ENCODE measurements at regions not wholly inside any gene's neighbourhood (a gene's known extent, or its start where the extent isn't known, plus 50 kb on each side); places are given as distances from the start of the nearest gene placed in this dataset.

GRCh38 chr9:34809504-34810186, 99.7 kb upstream of the CCL21 start:
- peaks cover 2 to 17% (median 6%) of the 10 kb centered on the region in 3 donors for H3K9me3 ChIP-seq (ENCODE audit: control insufficient read depth in 3 of 3, low read length in 3 of 3)
- H3K27me3 ChIP-seq (ENCODE audit: control insufficient read depth in 3 of 3, insufficient read depth in 3 of 3, low read length in 3 of 3): peaks cover 6 to 14% (median 11%) of the 10 kb centered on the region in 3 donors
- peak overlapping the region in 2 of 3 donors; percentile 30 to 60 for H3K4me3 ChIP-seq (ENCODE audit: low read length in 3 of 3)
- no peak overlapping the region for H3K9ac ChIP-seq (ENCODE audit: low read depth in 1 of 3, low read length in 3 of 3)
- H3K27ac ChIP-seq (ENCODE audit: low read depth, low read length): no peak overlapping the region
- H3K36me3 ChIP-seq (ENCODE audit: control insufficient read depth in 3 of 3, insufficient read depth in 3 of 3, low read length in 3 of 3): no peaks in the 10 kb centered on the region
- H3K4me1 ChIP-seq (ENCODE audit: control insufficient read depth in 3 of 3, insufficient read depth in 3 of 3, low read length in 3 of 3): peaks cover 3 to 4% (median 4%) of the 10 kb centered on the region in 3 donors

- Histone ChIP-seq H3K4me3 (ENCODE audit: low read length in 3 of 3) (no peak overlapping the region), H3K9me3 (ENCODE audit: control insufficient read depth in 3 of 3, low read length in 3 of 3) (peaks cover 0 to 4% (median 0%) of the 10 kb centered on the region in 3 donors), H3K4me1 (ENCODE audit: control insufficient read depth in 3 of 3, insufficient read depth in 3 of 3, low read length in 3 of 3) (no peaks in the 10 kb centered on the region), H3K27ac (ENCODE audit: low read depth, low read length) (no peak overlapping the region), H3K9ac (ENCODE audit: low read depth in 1 of 3, low read length in 3 of 3) (no peak overlapping the region), H3K36me3 (ENCODE audit: control insufficient read depth in 3 of 3, insufficient read depth in 3 of 3, low read length in 3 of 3) (no peaks in the 10 kb centered on the region), H3K27me3 (ENCODE audit: control insufficient read depth in 3 of 3, insufficient read depth in 3 of 3, low read length in 3 of 3) (no peaks in the 10 kb centered on the region)
Observed at GRCh38 chr9:34802916-34803315, 93.0 kb upstream of the CCL21 start.

DNA sequence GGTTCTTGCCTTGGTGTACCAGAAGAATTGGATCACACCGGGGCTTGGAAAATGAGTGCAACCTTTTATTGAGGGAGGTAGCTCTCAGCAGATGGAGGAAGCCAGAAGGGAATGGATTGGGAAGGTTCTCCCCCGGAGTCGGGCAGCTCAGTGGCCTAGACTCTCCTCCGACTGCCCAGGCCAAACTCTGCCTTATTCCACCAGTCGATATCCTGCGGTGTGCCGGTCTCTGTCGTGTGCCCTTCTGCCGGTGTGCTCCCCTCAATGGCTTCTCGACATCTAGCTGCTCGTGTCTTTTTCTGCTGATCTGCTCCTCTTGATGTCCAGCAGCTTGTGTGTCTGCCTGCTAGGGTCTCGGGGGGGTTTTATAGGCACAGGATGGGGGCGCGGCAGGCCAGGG, 87.4 kb upstream of the CCL21 start:
- Histone ChIP-seq H3K9ac (ENCODE audit: low read depth in 1 of 3, low read length in 3 of 3) (no peak overlapping the region), H3K4me1 (ENCODE audit: control insufficient read depth in 3 of 3, insufficient read depth in 3 of 3, low read length in 3 of 3) (no peaks in the 10 kb centered on the region), H3K27me3 (ENCODE audit: control insufficient read depth in 3 of 3, insufficient read depth in 3 of 3, low read length in 3 of 3) (peaks cover 0 to 5% (median 3%) of the 10 kb centered on the region in 3 donors), H3K9me3 (ENCODE audit: control insufficient read depth in 3 of 3, low read length in 3 of 3) (no peaks in the 10 kb centered on the region), H3K4me3 (ENCODE audit: low read length in 3 of 3) (no peak overlapping the region), H3K27ac (ENCODE audit: low read depth, low read length) (no peak overlapping the region), H3K36me3 (ENCODE audit: control insufficient read depth in 3 of 3, insufficient read depth in 3 of 3, low read length in 3 of 3) (no peaks in the 10 kb centered on the region)

- Histone ChIP-seq H3K4me1 (ENCODE audit: control insufficient read depth in 3 of 3, insufficient read depth in 3 of 3, low read length in 3 of 3) (no peaks in the 10 kb centered on the region), H3K4me3 (ENCODE audit: low read length in 3 of 3) (no peak overlapping the region), H3K36me3 (ENCODE audit: control insufficient read depth in 3 of 3, insufficient read depth in 3 of 3, low read length in 3 of 3) (no peaks in the 10 kb centered on the region), H3K9me3 (ENCODE audit: control insufficient read depth in 3 of 3, low read length in 3 of 3) (no peaks in the 10 kb centered on the region), H3K27ac (ENCODE audit: low read depth, low read length) (no peak overlapping the region), H3K27me3 (ENCODE audit: control insufficient read depth in 3 of 3, insufficient read depth in 3 of 3, low read length in 3 of 3) (peaks cover 0 to 5% (median 3%) of the 10 kb centered on the region in 3 donors), H3K9ac (ENCODE audit: low read depth in 1 of 3, low read length in 3 of 3) (no peak overlapping the region)
Observed at GRCh38 chr9:34796924-34797323, 87.0 kb upstream of the CCL21 start.

- Histone ChIP-seq H3K9me3 (ENCODE audit: control insufficient read depth in 3 of 3, low read length in 3 of 3) (no peaks in the 10 kb centered on the region), H3K36me3 (ENCODE audit: control insufficient read depth in 3 of 3, insufficient read depth in 3 of 3, low read length in 3 of 3) (no peaks in the 10 kb centered on the region), H3K4me3 (ENCODE audit: low read length in 3 of 3) (no peak overlapping the region), H3K9ac (ENCODE audit: low read depth in 1 of 3, low read length in 3 of 3) (no peak overlapping the region), H3K4me1 (ENCODE audit: control insufficient read depth in 3 of 3, insufficient read depth in 3 of 3, low read length in 3 of 3) (no peaks in the 10 kb centered on the region), H3K27ac (ENCODE audit: low read depth, low read length) (no peak overlapping the region), H3K27me3 (ENCODE audit: control insufficient read depth in 3 of 3, insufficient read depth in 3 of 3, low read length in 3 of 3) (peaks cover 0 to 5% (median 5%) of the 10 kb centered on the region in 3 donors)
Observed at GRCh38 chr9:34793428-34793827, 83.5 kb upstream of the CCL21 start.

DNA sequence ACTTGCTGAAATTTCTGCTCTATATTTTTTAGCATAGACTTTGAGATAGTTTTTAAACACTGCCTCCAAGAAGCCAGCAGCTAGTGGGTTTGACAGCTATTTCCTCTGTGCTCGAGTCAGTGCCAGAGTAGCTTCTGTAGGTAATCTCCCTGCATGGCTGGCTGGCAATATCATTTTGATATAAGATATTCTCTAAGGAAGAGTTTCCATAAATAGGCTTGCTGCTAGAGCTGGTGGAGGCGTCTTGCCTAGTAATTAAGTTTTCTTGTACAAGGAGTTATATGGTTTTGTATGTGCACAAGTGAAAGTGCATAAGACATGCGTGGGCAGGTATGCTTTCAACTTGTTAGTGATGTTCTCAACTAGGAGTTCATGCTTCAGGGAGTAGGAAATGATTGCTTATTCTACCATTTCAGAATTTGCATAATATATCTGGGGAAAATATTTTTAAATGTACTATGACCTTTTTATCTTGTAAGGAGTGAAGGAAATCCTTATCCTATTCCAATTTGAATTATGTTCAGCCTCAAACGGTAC, 74.1 kb upstream of the CCL21 start:
- no peak overlapping the region for H3K4me3 ChIP-seq (ENCODE audit: low read length in 3 of 3)
- H3K27me3 ChIP-seq (ENCODE audit: control insufficient read depth in 3 of 3, insufficient read depth in 3 of 3, low read length in 3 of 3): peaks cover 0 to 3% (median 0%) of the 10 kb centered on the region in 3 donors
- no peaks in the 10 kb centered on the region for H3K9me3 ChIP-seq (ENCODE audit: control insufficient read depth in 3 of 3, low read length in 3 of 3)
- H3K9ac ChIP-seq (ENCODE audit: low read depth in 1 of 3, low read length in 3 of 3): no peak overlapping the region
- H3K27ac ChIP-seq (ENCODE audit: low read depth, low read length): no peak overlapping the region
- no peaks in the 10 kb centered on the region for H3K36me3 ChIP-seq (ENCODE audit: control insufficient read depth in 3 of 3, insufficient read depth in 3 of 3, low read length in 3 of 3)
- no peaks in the 10 kb centered on the region for H3K4me1 ChIP-seq (ENCODE audit: control insufficient read depth in 3 of 3, insufficient read depth in 3 of 3, low read length in 3 of 3)

GRCh38 chr9:34782372-34782771, 72.4 kb upstream of the CCL21 start:
- no peak overlapping the region for H3K9ac ChIP-seq (ENCODE audit: low read depth in 1 of 3, low read length in 3 of 3)
- no peak overlapping the region for H3K4me3 ChIP-seq (ENCODE audit: low read length in 3 of 3)
- no peaks in the 10 kb centered on the region for H3K36me3 ChIP-seq (ENCODE audit: control insufficient read depth in 3 of 3, insufficient read depth in 3 of 3, low read length in 3 of 3)
- no peaks in the 10 kb centered on the region for H3K4me1 ChIP-seq (ENCODE audit: control insufficient read depth in 3 of 3, insufficient read depth in 3 of 3, low read length in 3 of 3)
- peaks cover 0 to 6% (median 0%) of the 10 kb centered on the region in 3 donors for H3K27me3 ChIP-seq (ENCODE audit: control insufficient read depth in 3 of 3, insufficient read depth in 3 of 3, low read length in 3 of 3)
- no peaks in the 10 kb centered on the region for H3K9me3 ChIP-seq (ENCODE audit: control insufficient read depth in 3 of 3, low read length in 3 of 3)
- H3K27ac ChIP-seq (ENCODE audit: low read depth, low read length): no peak overlapping the region

- Histone ChIP-seq H3K4me3 (ENCODE audit: low read length in 3 of 3) (no peak overlapping the region), H3K27me3 (ENCODE audit: control insufficient read depth in 3 of 3, insufficient read depth in 3 of 3, low read length in 3 of 3) (peaks cover 0 to 6% (median 0%) of the 10 kb centered on the region in 3 donors), H3K36me3 (ENCODE audit: control insufficient read depth in 3 of 3, insufficient read depth in 3 of 3, low read length in 3 of 3) (no peaks in the 10 kb centered on the region), H3K9ac (ENCODE audit: low read depth in 1 of 3, low read length in 3 of 3) (no peak overlapping the region), H3K9me3 (ENCODE audit: control insufficient read depth in 3 of 3, low read length in 3 of 3) (no peaks in the 10 kb centered on the region), H3K27ac (ENCODE audit: low read depth, low read length) (no peak overlapping the region), H3K4me1 (ENCODE audit: control insufficient read depth in 3 of 3, insufficient read depth in 3 of 3, low read length in 3 of 3) (no peaks in the 10 kb centered on the region)
Observed at GRCh38 chr9:34777666-34778065, 67.7 kb upstream of the CCL21 start.

- no peaks in the 10 kb centered on the region for H3K4me1 ChIP-seq (ENCODE audit: control insufficient read depth in 3 of 3, insufficient read depth in 3 of 3, low read length in 3 of 3)
- no peak overlapping the region for H3K27ac ChIP-seq (ENCODE audit: low read depth, low read length)
- H3K4me3 ChIP-seq (ENCODE audit: low read length in 3 of 3): no peak overlapping the region
- H3K9ac ChIP-seq (ENCODE audit: low read depth in 1 of 3, low read length in 3 of 3): no peak overlapping the region
- H3K36me3 ChIP-seq (ENCODE audit: control insufficient read depth in 3 of 3, insufficient read depth in 3 of 3, low read length in 3 of 3): no peaks in the 10 kb centered on the region
- H3K9me3 ChIP-seq (ENCODE audit: control insufficient read depth in 3 of 3, low read length in 3 of 3): no peaks in the 10 kb centered on the region
- H3K27me3 ChIP-seq (ENCODE audit: control insufficient read depth in 3 of 3, insufficient read depth in 3 of 3, low read length in 3 of 3): peaks cover 0 to 6% (median 0%) of the 10 kb centered on the region in 3 donors
Observed at GRCh38 chr9:34773955-34774354, 64.0 kb upstream of the CCL21 start.

DNA sequence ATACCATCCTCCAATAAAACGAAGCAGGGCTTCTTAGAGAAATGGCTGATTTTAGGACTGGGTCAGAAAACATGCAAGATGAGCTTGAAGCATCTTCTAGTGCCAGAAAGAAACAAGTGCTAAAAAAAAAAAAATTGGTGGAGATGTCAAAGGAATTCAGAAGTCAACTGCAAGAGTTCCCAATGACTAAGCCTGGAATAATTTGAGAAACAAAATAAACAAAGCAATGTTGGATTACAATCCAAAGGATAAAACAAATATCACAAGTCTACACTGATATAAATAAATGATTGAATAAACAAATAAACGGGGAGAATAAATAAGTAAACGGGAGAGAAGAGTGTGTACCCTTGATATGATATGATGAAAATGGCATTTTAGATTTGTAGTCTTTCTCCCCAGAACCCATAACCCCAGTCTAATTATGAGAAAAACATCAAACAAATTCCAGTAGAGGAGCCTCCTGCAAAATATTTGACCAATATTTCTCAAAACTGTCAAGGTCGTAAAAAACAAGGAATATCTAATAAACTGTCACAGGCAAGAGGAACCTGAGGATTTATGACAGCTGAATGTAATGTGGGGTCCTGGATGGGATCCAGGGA, 63.5 kb upstream of the CCL21 start:
- H3K27me3 ChIP-seq (ENCODE audit: control insufficient read depth in 3 of 3, insufficient read depth in 3 of 3, low read length in 3 of 3): peaks cover 0 to 6% (median 0%) of the 10 kb centered on the region in 3 donors
- no peak overlapping the region for H3K27ac ChIP-seq (ENCODE audit: low read depth, low read length)
- no peak overlapping the region for H3K4me3 ChIP-seq (ENCODE audit: low read length in 3 of 3)
- H3K9ac ChIP-seq (ENCODE audit: low read depth in 1 of 3, low read length in 3 of 3): no peak overlapping the region
- no peaks in the 10 kb centered on the region for H3K9me3 ChIP-seq (ENCODE audit: control insufficient read depth in 3 of 3, low read length in 3 of 3)
- no peaks in the 10 kb centered on the region for H3K36me3 ChIP-seq (ENCODE audit: control insufficient read depth in 3 of 3, insufficient read depth in 3 of 3, low read length in 3 of 3)
- no peaks in the 10 kb centered on the region for H3K4me1 ChIP-seq (ENCODE audit: control insufficient read depth in 3 of 3, insufficient read depth in 3 of 3, low read length in 3 of 3)
